CD4-positive, alpha-beta T cell treated with Interleukin-15 for 4 hours (primary cell): ENCODE measurements at regions not wholly inside any gene's neighbourhood (a gene's known extent, or its start where the extent isn't known, plus 50 kb on each side); places are given as distances from the start of the nearest gene placed in this dataset.
A peak's percentile ranks its signal among the peaks of the same experiment; 100 is the strongest.

Experiments used
- DNase-seq: peaks from one replicate; pipeline ENCODE4 v3.0.0-alpha.2; 2020; ENCODE audit warnings: low spot score

DNA sequence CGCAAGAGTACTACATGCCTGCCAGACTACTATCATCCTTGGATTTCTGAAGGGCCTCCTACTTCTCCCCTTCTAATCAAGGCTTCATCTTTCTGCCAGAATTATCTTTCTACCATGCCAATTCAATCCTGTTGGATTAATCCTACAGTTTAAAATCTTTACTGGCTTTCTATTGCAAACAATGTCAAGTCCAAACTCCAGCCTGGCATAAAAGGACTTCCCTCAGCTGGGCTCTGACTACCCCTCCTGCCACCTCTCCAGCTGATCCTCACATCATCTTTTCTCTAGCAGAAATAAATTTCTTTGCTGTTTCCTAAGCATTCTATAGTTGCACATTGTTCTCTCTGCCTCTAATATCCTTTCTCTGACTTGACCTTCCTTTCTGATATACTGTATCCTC is 119.7 kb upstream of the RAD23B start:
- no peak for DNase-seq

GRCh38 chr9:107169796-107170195 is 113.3 kb upstream of the RAD23B start:
- DNase-seq, result no peak

- no peak for DNase-seq
Observed at GRCh38 chr9:107170801-107171200, 112.3 kb upstream of the RAD23B start.

- DNase-seq, result peak; percentile 46
Observed at GRCh38 chr9:107172160-107172978, 110.7 kb upstream of the RAD23B start.

DNA sequence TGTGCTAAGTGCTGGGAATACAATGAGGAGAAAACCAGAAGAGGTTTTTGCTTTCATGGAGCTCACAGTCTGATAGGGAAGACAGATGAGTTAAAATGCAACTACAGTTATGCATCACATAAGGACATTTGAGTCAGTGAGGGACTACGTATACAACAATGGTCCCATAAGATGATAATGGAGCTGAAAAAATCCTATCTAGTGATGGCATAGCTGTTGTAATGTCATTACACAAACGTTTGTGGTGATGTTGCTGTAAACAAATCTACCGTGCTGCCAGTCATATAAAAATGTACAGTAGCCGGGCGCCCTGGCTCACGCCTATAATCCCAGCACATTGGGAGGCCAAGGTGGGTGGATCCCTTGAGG is 110.1 kb upstream of the RAD23B start:
- DNase-seq, result no peak

DNA sequence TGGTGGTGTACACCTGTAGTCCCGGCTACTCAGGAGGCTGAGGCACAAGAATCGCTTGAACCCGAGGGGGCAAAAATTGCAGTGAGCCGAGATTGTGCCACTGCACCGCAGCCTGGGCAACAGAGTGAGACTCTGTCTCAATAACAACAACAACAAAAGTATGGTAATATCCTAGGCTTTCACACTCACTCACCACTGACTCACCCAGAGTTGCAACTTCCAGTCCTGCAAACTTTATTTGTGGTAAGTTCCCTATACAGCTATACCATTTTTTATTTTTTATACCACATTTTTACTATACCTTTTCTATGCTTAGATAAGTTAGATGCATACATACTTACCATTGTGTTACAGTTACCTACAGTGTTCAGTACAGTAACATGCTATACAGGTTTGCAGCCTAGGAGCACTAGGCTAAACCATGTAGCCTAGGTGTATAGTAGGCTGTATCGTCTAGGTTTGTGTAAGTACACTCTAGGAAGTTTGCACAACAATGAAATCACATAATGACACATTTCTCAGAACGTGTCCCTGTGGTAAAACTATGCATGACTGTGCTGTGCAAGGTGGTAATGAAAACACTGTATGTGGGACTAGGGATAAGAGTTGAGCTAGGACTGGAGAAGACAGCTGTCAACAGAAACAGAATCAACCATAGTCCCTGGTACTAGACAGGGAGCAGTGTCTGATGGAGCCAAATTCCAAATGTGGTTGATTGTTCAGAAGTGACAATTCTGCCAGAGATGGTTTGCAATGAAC is 109.5 kb upstream of the RAD23B start:
- DNase-seq, result no peak

DNA sequence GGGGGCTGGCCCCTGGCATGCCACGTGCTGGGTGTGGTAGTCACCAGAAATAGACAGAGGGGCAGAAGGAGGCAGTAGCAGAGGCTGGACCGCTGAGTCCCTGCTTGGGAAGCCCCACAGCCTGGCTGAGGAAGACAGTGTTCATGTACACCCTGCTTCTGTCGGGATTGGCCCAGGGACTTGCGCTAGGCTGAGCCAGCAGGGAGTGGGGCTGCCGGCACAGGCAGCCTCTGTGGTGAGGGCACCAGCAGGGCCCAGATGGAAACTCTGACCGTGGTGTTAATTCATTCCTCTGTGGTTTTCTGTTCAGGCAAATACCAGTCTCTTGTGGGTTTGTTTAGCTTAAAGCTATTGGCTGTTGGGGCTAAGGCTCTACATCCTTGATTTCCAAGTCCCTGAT is 108.6 kb upstream of the RAD23B start:
- DNase-seq, result no peak

DNA sequence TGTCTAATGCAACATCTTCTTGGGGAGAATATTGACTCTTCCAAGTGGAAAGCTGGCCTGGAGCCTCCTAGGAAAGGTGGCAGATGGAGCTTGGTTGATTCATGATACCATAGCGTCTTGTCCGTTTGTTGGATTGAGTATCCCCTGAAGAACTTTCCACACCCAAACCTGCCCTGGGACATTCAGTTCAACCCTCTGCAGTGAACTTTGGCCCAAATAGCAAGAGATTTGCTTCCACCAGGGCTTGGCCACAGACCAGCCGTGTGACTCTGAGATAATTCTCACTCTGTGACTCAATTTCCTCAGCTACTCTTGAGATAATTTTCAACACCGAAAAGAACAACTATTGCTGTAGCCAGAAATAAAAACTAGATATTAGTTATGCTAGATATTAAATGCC is 108.0 kb upstream of the RAD23B start:
- DNase-seq, result no peak

GRCh38 chr9:107175816-107176435 is 107.2 kb upstream of the RAD23B start:
- DNase-seq, result no peak

- DNase-seq, result no peak
Observed at GRCh38 chr9:107176436-107177151, 106.5 kb upstream of the RAD23B start.

- DNase-seq, result no peak
Observed at GRCh38 chr9:107177243-107177839, 105.7 kb upstream of the RAD23B start.

- no peak for DNase-seq
Observed at GRCh38 chr9:107177857-107178256, 105.2 kb upstream of the RAD23B start.

- DNase-seq, result no peak
Observed at GRCh38 chr9:107178293-107178692, 104.8 kb upstream of the RAD23B start.

GRCh38 chr9:107180206-107180605 is 102.9 kb upstream of the RAD23B start:
- no peak for DNase-seq

GRCh38 chr9:107183176-107183575 is 99.9 kb upstream of the RAD23B start:
- DNase-seq, result no peak

- no peak for DNase-seq
Observed at GRCh38 chr9:107188376-107188775, 94.7 kb upstream of the RAD23B start.

DNA sequence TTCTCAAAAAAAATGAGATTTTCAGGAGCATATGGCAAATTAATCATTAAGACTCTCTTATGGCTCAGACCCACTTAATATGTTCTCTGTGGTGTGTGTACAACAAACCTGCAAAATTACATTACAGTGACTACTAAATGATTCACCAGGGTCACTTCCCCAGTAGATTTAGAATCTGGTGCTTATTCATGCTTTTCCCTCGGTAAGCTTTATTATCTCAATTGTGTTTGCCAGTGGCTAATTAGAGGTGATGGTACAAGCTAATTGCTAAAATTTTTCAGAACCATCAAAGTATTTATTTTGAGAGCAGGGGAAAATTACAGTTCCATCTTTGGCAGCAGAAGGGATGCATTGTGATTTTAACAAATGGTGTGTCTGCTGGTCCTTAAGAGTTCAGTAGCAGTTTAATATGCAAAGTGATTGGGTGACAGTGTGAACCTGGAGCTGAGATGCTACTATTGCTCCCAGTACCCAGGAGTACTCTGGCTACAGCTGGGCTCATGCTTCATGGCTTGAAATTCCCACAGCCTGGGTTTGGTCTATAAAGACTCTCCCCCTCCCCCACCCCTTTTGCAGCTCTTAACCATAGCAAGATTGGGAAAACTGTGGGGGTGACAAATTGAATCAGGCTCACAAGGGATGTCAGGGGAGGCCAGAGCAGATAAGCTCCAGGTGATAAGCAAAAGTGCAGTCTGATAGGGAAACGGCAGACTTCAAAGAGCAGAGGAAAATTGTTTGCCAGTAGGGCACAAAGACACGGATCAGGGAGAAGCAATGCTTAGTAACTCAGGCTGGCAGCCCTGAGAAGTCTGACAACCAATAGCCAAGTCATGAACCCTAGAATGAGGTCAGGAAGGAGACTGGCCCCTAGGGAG is 92.8 kb upstream of the RAD23B start:
- no peak for DNase-seq

DNA sequence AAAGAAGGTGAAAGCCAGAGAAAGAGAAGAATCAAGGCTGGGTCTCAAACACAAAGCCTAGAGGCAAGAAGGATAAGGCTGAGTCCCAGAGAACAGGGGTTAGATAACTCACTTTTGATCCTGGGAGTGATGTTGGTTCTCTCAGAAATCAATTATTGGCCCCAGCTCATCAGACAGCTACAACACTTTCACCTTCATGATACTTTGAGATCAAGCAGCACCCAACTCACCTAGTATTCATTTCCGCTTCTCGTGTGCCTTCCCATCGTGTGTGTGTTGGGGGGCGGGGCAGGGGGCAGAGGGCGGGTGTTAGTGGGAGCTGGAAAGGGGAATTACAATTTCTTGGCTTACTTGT is 92.2 kb upstream of the RAD23B start:
- DNase-seq, result no peak

DNA sequence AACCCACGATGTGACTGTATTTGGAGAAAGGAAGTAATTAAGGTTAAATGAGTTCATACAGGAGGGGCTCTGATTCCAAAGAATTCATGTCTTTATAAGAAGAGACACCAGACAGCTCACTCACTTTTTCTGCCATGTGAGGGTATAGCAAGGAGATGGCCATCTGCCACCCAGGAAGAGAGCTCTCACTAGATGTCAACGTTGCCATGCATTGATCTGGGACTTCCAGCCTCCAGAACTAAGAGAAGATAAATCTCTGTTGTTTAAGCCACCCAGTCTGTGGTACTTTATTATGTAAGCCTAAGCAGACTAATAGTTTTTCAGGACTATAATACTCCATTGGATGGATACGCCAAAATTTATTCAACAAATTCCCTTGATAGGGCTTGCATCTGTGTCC is 89.8 kb upstream of the RAD23B start:
- no peak for DNase-seq

DNA sequence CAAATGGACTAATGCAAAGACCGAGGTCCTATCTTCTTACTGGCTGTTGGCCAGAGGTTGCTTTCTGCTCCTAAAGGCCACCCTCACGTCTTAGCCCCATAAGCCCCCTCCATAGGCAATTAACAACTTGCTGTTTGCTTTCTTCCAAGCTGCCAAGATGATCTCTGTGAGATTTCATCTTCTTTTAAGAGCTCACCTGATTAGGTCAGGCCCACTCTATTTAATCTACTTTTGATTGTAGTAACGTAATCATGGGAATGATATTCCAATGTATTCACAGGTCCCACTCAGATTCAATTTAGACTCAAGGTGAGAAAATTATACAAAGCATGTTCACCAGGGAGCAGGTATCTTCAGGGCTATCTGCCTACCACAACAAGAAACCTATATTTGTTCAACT is 84.4 kb upstream of the RAD23B start:
- DNase-seq, result no peak

DNA sequence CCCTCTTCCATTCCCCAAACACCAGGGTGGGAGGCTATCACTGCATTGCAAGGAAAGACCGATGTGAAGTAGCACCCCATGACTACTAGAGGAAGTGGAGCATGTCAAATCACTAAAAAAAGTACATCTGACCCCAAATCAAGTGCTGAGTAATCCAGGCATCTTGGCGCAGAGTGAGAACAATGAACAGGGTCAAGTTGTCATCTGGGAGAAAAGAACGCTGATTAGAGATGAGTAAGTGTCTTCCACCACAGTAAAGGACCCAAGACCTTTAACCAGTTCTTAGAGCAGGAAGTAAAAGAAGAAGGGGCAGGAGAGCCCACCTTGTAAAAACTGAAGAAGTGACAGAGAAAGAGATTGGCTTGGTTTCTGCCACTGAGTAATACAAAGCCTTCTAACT is 75.0 kb upstream of the RAD23B start:
- no peak for DNase-seq
